IPS DF 6.9 (cell line): ENCODE measurements at regions not wholly inside any gene's neighbourhood (a gene's known extent, or its start where the extent isn't known, plus 50 kb on each side); places are given as distances from the start of the nearest gene placed in this dataset.

Source experiments
- DNase-seq: peaks from one replicate; pipeline ENCODE4 v3.0.0-alpha.2; 2013; ENCODE audit warnings: low read depth, low spot score
- H3K27ac ChIP-seq: one replicate; pipeline ENCODE4 v1.5.1; 2013; ENCODE audit warnings: low read length, control low read depth
- H3K27me3 ChIP-seq: 2 replicates; pipeline ENCODE4 v1.6.1; 2013; ENCODE audit warnings: mild to moderate bottlenecking, low read length; ENCODE audit not compliant: control insufficient read depth, insufficient read depth
- H3K36me3 ChIP-seq: 2 replicates; pipeline ENCODE4 v1.6.1; 2013; ENCODE audit warnings: low read length; ENCODE audit not compliant: control insufficient read depth, insufficient read depth
- H3K4me1 ChIP-seq: 2 replicates; pipeline ENCODE4 v1.6.1; 2013; ENCODE audit warnings: low read length; ENCODE audit not compliant: control insufficient read depth, insufficient read depth
- H3K4me3 ChIP-seq: 2 replicates; pipeline ENCODE4 v1.5.1; 2013; ENCODE audit warnings: mild to moderate bottlenecking, low read length
- H3K9me3 ChIP-seq: 2 replicates; pipeline ENCODE4 v1.6.1; 2013; ENCODE audit warnings: low read length, inconsistent platforms; ENCODE audit not compliant: control insufficient read depth, insufficient read depth
- WGBS: extraction: QIAGEN DNeasy Blood & Tissue Kit; methylation state at CpG from one replicate; pipeline ENCODE4 v1.1.7; 2013; ENCODE audit warnings: mixed read lengths, missing lambda C conversion rate; ENCODE audit not compliant: insufficient read length, insufficient coverage; 5-methylcytosine and 5-hydroxymethylcytosine counted together

- Histone ChIP-seq H3K4me3 (no peak overlapping the region), H3K4me1 (no peaks in the 10 kb centered on the region), H3K27ac (no peak overlapping the region), H3K27me3 (no peaks in the 10 kb centered on the region), H3K36me3 (no peaks in the 10 kb centered on the region), H3K9me3 (no peaks in the 10 kb centered on the region)
- no CpG with 5 or more reads among the region's 2 CpGs for WGBS
- DNase-seq, result no peak
Observed at GRCh38 chr3:117277816-117278215, 568.2 kb downstream of the TUSC7 start.

- Histone ChIP-seq H3K9me3 (no peaks in the 10 kb centered on the region), H3K4me1 (no peaks in the 10 kb centered on the region), H3K27ac (no peak overlapping the region), H3K36me3 (no peaks in the 10 kb centered on the region), H3K27me3 (no peaks in the 10 kb centered on the region), H3K4me3 (no peak overlapping the region)
- no peak for DNase-seq
- no CpG with 5 or more reads among the region's 5 CpGs for WGBS
Observed at GRCh38 chr3:117278424-117279190, 569.0 kb downstream of the TUSC7 start.

- no CpG with 5 or more reads among the region's 3 CpGs for WGBS
- H3K27ac ChIP-seq, result no peak overlapping the region
- no peaks in the 10 kb centered on the region for H3K4me1 ChIP-seq
- H3K9me3 ChIP-seq, result no peaks in the 10 kb centered on the region
- DNase-seq, result no peak
- H3K27me3 ChIP-seq, result no peaks in the 10 kb centered on the region
- no peak overlapping the region for H3K4me3 ChIP-seq
- H3K36me3 ChIP-seq, result no peaks in the 10 kb centered on the region
Observed at GRCh38 chr3:117281371-117281770, 571.8 kb downstream of the TUSC7 start.

- no peak overlapping the region for H3K4me3 ChIP-seq
- no CpG with 5 or more reads among the region's 4 CpGs for WGBS
- H3K27ac ChIP-seq, result no peak overlapping the region
- H3K36me3 ChIP-seq, result no peaks in the 10 kb centered on the region
- H3K4me1 ChIP-seq, result no peaks in the 10 kb centered on the region
- H3K9me3 ChIP-seq, result no peaks in the 10 kb centered on the region
- no peaks in the 10 kb centered on the region for H3K27me3 ChIP-seq
- no peak for DNase-seq
Observed at GRCh38 chr3:117282566-117282965, 573.0 kb downstream of the TUSC7 start.

GRCh38 chr3:117285737-117286136 lies 576.2 kb downstream of the TUSC7 start:
- Histone ChIP-seq H3K4me1 (no peaks in the 10 kb centered on the region), H3K27ac (no peak overlapping the region), H3K36me3 (no peaks in the 10 kb centered on the region), H3K9me3 (no peaks in the 10 kb centered on the region), H3K4me3 (no peak overlapping the region), H3K27me3 (no peaks in the 10 kb centered on the region)
- no peak for DNase-seq
- no CpG with 5 or more reads among the region's 4 CpGs for WGBS

GRCh38 chr3:117286488-117286887 lies 576.9 kb downstream of the TUSC7 start:
- H3K4me3 ChIP-seq, result no peak overlapping the region

GRCh38 chr3:117287602-117288001 lies 578.0 kb downstream of the TUSC7 start:
- H3K4me3 ChIP-seq, result no peak overlapping the region
- DNase-seq, result no peak
- WGBS, result no CpG with 5 or more reads among the region's 4 CpGs
- no peak overlapping the region for H3K27ac ChIP-seq
- no peaks in the 10 kb centered on the region for H3K36me3 ChIP-seq
- H3K9me3 ChIP-seq, result no peaks in the 10 kb centered on the region
- no peaks in the 10 kb centered on the region for H3K4me1 ChIP-seq
- H3K27me3 ChIP-seq, result no peaks in the 10 kb centered on the region

More at GRCh38 chr3:117286488-117286887, 576.9 kb downstream of the TUSC7 start:
- no peaks in the 10 kb centered on the region for H3K9me3 ChIP-seq
- H3K27ac ChIP-seq, result no peak overlapping the region
- H3K36me3 ChIP-seq, result no peaks in the 10 kb centered on the region
- no peaks in the 10 kb centered on the region for H3K4me1 ChIP-seq
- no peak for DNase-seq
- H3K27me3 ChIP-seq, result no peaks in the 10 kb centered on the region

- Histone ChIP-seq H3K9me3 (no peaks in the 10 kb centered on the region), H3K4me3 (no peak overlapping the region), H3K27me3 (no peaks in the 10 kb centered on the region), H3K36me3 (no peaks in the 10 kb centered on the region), H3K4me1 (no peaks in the 10 kb centered on the region), H3K27ac (no peak overlapping the region)
- WGBS, result no CpG with 5 or more reads among the region's 1 CpG
- no peak for DNase-seq
Observed at GRCh38 chr3:117291476-117291875, 581.9 kb downstream of the TUSC7 start.

- Histone ChIP-seq H3K27me3 (no peaks in the 10 kb centered on the region), H3K9me3 (no peaks in the 10 kb centered on the region), H3K4me1 (no peaks in the 10 kb centered on the region), H3K4me3 (no peak overlapping the region), H3K36me3 (no peaks in the 10 kb centered on the region), H3K27ac (no peak overlapping the region)
- no peak for DNase-seq
- WGBS, result no CpG with 5 or more reads among the region's 1 CpG
Observed at GRCh38 chr3:117297065-117297464, 587.5 kb downstream of the TUSC7 start.

- H3K4me1 ChIP-seq, result no peaks in the 10 kb centered on the region
- H3K9me3 ChIP-seq, result no peaks in the 10 kb centered on the region
- no peak overlapping the region for H3K27ac ChIP-seq
- H3K36me3 ChIP-seq, result no peaks in the 10 kb centered on the region
- no CpG with 5 or more reads among the region's 2 CpGs for WGBS
- no peak overlapping the region for H3K4me3 ChIP-seq
- no peaks in the 10 kb centered on the region for H3K27me3 ChIP-seq
- no peak for DNase-seq
Observed at GRCh38 chr3:117297541-117297940, 588.0 kb downstream of the TUSC7 start.

GRCh38 chr3:117298273-117298672 lies 588.7 kb downstream of the TUSC7 start:
- Histone ChIP-seq H3K4me3 (no peak overlapping the region), H3K27ac (no peak overlapping the region), H3K27me3 (no peaks in the 10 kb centered on the region), H3K36me3 (no peaks in the 10 kb centered on the region), H3K9me3 (no peaks in the 10 kb centered on the region), H3K4me1 (no peaks in the 10 kb centered on the region)
- DNase-seq, result no peak
